Lower lobe of right lung (tissue), 2 donors: ENCODE measurements at regions not wholly inside any gene's neighbourhood (a gene's known extent, or its start where the extent isn't known, plus 50 kb on each side); places are given as distances from the start of the nearest gene placed in this dataset.
A peak's percentile ranks its signal among the peaks of the same experiment; 100 is the strongest.

Experiments
- ATAC-seq, 2 donors: fragments of 200-7000 bp; cut with Tn5 transposase; one replicate each; pipeline ENCODE4 v1.9.1; 2020 to 2022; ENCODE audit warnings: mild to moderate bottlenecking in 2 of 2, moderate library complexity in 2 of 2
- DNase-seq: peaks from one replicate; pipeline ENCODE4 v3.0.0-alpha.2; 2020
- H3K27ac ChIP-seq: fragments of 200-600 bp; one replicate; pipeline ENCODE4 v1.8.0; 2022
- H3K27me3 ChIP-seq: fragments of 200-600 bp; one replicate; pipeline ENCODE4 v1.8.0; 2022; ENCODE audit warnings: low read depth
- H3K36me3 ChIP-seq: fragments of 200-600 bp; one replicate; pipeline ENCODE4 v1.8.0; 2022; ENCODE audit warnings: mild to moderate bottlenecking
- H3K4me1 ChIP-seq: fragments of 200-600 bp; one replicate; pipeline ENCODE4 v1.8.0; 2022
- H3K4me3 ChIP-seq: fragments of 200-600 bp; one replicate; pipeline ENCODE4 v1.8.0; 2022; ENCODE audit warnings: mild to moderate bottlenecking
- H3K9me3 ChIP-seq: fragments of 200-600 bp; one replicate; pipeline ENCODE4 v1.8.0; 2022
- CTCF ChIP-seq: fragments of 200-600 bp; IDR thresholded peaks from one replicate; pipeline ENCODE4 v1.8.0; 2022; ENCODE audit warnings: antibody characterized with exemption, mild to moderate bottlenecking
- intact Hi-C: fragments of 100-400 bp; cut with DNase I; formaldehyde crosslinking; loops from one replicate; pipeline ENCODE4 v1.11.0; 2022
- donor health status: DM: no; HTN: yes; CAD: no; lungs with severe emphysema.

- intact Hi-C loops = no loop called here
- H3K27me3 ChIP-seq = no peaks in the 10 kb centered on the region
- H3K36me3 ChIP-seq = peaks cover 7% of the 10 kb centered on the region
- peak; percentile 62 to 69 for ATAC-seq
- H3K9me3 ChIP-seq = no peaks in the 10 kb centered on the region
- no peak overlapping the region for H3K4me3 ChIP-seq
- peak overlapping the region; percentile 31 for H3K27ac ChIP-seq
- no peak for TF ChIP-seq CTCF
- H3K4me1 ChIP-seq = peaks cover 10% of the 10 kb centered on the region
- no peak for DNase-seq
These were observed 52.7 kb upstream of the ZCCHC13 start for GRCh38 chrX:74251006-74251930.

- H3K9me3 ChIP-seq = no peaks in the 10 kb centered on the region
- intact Hi-C loops = no loop called here
- no peaks in the 10 kb centered on the region for H3K27me3 ChIP-seq
- no peak overlapping the region for H3K4me3 ChIP-seq
- peaks cover 3% of the 10 kb centered on the region for H3K36me3 ChIP-seq
- H3K27ac ChIP-seq = peak overlapping the region; percentile 31
- DNase-seq (no peak), ATAC-seq (no peak)
- H3K4me1 ChIP-seq = peaks cover 10% of the 10 kb centered on the region
- no peak for TF ChIP-seq CTCF
These were observed 53.4 kb upstream of the ZCCHC13 start for GRCh38 chrX:74250574-74250973.

- TF ChIP-seq CTCF = no peak
- intact Hi-C loops = no loop called here
- no peaks in the 10 kb centered on the region for H3K9me3 ChIP-seq
These were observed 54.0 kb upstream of the ZCCHC13 start for GRCh38 chrX:74249963-74250362.

GRCh38 chrX:74248889-74249288 is 55.1 kb upstream of the ZCCHC13 start:
- Histone ChIP-seq H3K4me3 (no peak overlapping the region), H3K27me3 (no peaks in the 10 kb centered on the region), H3K9me3 (no peaks in the 10 kb centered on the region), H3K36me3 (no peaks in the 10 kb centered on the region), H3K4me1 (peaks cover 10% of the 10 kb centered on the region), H3K27ac (no peak overlapping the region)
- ATAC-seq (no peak), DNase-seq (no peak)
- no peak for TF ChIP-seq CTCF
- intact Hi-C loops = no loop called here

More at GRCh38 chrX:74249963-74250362, 54.0 kb upstream of the ZCCHC13 start:
- no peaks in the 10 kb centered on the region for H3K27me3 ChIP-seq
- no peak overlapping the region for H3K27ac ChIP-seq
- ATAC-seq (no peak), DNase-seq (no peak)
- H3K36me3 ChIP-seq = peaks cover 3% of the 10 kb centered on the region
- H3K4me3 ChIP-seq = no peak overlapping the region
- H3K4me1 ChIP-seq = peaks cover 10% of the 10 kb centered on the region

GRCh38 chrX:74246524-74246923 is 57.5 kb upstream of the ZCCHC13 start:
- intact Hi-C loops = no loop called here
- no peak overlapping the region for H3K4me3 ChIP-seq
- H3K36me3 ChIP-seq = no peaks in the 10 kb centered on the region
- no peak for DNase-seq
- no peaks in the 10 kb centered on the region for H3K9me3 ChIP-seq
- no peak for ATAC-seq
- no peak for TF ChIP-seq CTCF
- H3K4me1 ChIP-seq = peaks cover 10% of the 10 kb centered on the region
- no peaks in the 10 kb centered on the region for H3K27me3 ChIP-seq
- H3K27ac ChIP-seq = no peak overlapping the region
